ENCODE measurements at regions not wholly inside any gene's neighbourhood (a gene's known extent, or its start where the extent isn't known, plus 50 kb on each side); places are given as distances from the start of the nearest gene placed in this dataset.

DNA sequence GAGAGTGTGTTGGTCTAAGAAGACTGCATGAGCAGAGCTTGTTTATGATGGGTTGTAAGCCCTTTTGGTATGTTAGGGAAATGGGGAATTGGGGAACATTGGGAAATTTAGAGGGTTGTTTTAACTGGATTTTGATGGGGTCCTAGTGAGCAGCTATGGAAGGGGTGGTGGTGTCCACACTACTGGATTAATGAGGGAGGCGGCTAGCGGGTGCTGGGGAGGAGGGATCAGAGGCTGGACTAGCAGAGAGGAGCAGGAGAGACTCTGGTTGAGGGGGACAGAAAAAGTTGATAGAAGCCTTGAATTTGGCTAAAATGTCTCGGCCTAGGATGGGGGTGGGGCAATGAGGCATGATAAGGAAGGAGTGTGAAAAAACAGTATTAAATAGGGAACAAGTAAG lies 1369.1 kb downstream of the UQCRFS1 start:
- H3K27ac ChIP-seq: no peak overlapping the region
- no peaks in the 10 kb centered on the region for H3K36me3 ChIP-seq
- 84 to 90% (median 87%) methylated on average over 3 of the region's 3 CpGs for WGBS, 4 donors
- H3K9me3 ChIP-seq: peaks cover 0 to 15% (median 0%) of the 10 kb centered on the region in 12 donors
- no peaks in the 10 kb centered on the region for H3K4me1 ChIP-seq
- no peak for TF ChIP-seq POLR2A (IDR thresholded peaks at IDR 0.05)
- TF ChIP-seq, protein P1, sequence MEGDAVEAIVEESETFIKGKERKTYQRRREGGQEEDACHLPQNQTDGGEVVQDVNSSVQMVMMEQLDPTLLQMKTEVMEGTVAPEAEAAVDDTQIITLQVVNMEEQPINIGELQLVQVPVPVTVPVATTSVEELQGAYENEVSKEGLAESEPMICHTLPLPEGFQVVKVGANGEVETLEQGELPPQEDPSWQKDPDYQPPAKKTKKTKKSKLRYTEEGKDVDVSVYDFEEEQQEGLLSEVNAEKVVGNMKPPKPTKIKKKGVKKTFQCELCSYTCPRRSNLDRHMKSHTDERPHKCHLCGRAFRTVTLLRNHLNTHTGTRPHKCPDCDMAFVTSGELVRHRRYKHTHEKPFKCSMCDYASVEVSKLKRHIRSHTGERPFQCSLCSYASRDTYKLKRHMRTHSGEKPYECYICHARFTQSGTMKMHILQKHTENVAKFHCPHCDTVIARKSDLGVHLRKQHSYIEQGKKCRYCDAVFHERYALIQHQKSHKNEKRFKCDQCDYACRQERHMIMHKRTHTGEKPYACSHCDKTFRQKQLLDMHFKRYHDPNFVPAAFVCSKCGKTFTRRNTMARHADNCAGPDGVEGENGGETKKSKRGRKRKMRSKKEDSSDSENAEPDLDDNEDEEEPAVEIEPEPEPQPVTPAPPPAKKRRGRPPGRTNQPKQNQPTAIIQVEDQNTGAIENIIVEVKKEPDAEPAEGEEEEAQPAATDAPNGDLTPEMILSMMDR (IDR thresholded peaks at IDR 0.05): no peak
- no peak overlapping the region for H3K4me3 ChIP-seq
- intact Hi-C loops (cut with DNase I): no loop called here
- DNase-seq: no peak
- no peak for ATAC-seq
- no peaks in the 10 kb centered on the region for H3K27me3 ChIP-seq

DNA sequence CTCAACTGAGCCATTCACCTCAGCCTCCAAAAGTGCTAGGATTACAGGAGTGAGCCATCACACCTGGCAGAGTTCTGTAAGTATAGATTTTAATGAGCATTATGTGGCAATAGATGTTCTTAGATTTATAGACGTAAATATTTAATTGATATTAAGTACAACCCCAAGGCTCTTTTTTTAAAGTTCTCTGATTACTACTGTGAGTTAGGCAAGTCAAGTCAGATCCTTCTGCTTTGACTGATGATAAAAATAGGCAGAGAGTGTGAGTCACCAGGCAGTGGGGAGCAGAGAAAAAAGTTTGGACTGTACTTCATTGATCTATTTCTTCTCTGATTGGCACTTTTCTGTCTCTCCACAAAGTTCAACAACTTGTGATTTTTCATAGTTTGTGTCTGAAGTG lies 1379.9 kb downstream of the UQCRFS1 start:
- DNase-seq (no peak), ATAC-seq (no peak)
- intact Hi-C loops (cut with DNase I): no loop called here
- no peaks in the 10 kb centered on the region for H3K27me3 ChIP-seq
- no peak overlapping the region for H3K27ac ChIP-seq
- 0 to 41% (median 0%) methylated on average over 1 of the region's 1 CpG for WGBS, 4 donors
- H3K4me3 ChIP-seq: no peak overlapping the region
- no peaks in the 10 kb centered on the region for H3K36me3 ChIP-seq
- TF ChIP-seq, protein P1 (IDR thresholded peaks at IDR 0.05): no peak
- TF ChIP-seq POLR2A (IDR thresholded peaks at IDR 0.05): no peak
- no peaks in the 10 kb centered on the region for H3K9me3 ChIP-seq
- no peaks in the 10 kb centered on the region for H3K4me1 ChIP-seq

DNA sequence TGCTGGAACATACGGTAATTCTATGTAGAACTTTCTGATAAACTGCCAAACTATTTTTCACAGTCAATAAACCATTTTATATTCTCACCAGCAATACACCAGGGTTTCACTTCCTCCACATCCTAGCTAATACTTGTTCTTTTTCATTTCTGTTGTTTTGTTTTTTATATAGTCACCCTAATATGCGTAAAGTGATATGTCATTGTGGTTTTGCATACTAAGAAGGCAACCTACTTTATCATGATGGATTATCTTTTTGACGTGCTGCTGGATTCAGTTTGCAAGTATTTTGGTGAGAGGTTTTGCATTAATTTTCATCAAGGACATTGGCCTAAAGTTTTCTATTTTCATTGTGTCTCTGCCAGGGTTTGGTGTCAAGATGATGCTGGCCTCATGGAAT lies 1384.1 kb downstream of the UQCRFS1 start:
- Histone ChIP-seq H3K27me3 (no peaks in the 10 kb centered on the region), H3K36me3 (no peaks in the 10 kb centered on the region), H3K9me3 (no peaks in the 10 kb centered on the region), H3K4me1 (no peaks in the 10 kb centered on the region), H3K27ac (no peak overlapping the region), H3K4me3 (no peak overlapping the region)
- DNase-seq (no peak), ATAC-seq (no peak)
- WGBS, 4 donors: 74 to 84% (median 81%) methylated on average over 3 of the region's 3 CpGs
- no peak for TF ChIP-seq POLR2A (IDR thresholded peaks at IDR 0.05)
- TF ChIP-seq, protein P1 (IDR thresholded peaks at IDR 0.05): no peak
- intact Hi-C loops (cut with DNase I): no loop called here

DNA sequence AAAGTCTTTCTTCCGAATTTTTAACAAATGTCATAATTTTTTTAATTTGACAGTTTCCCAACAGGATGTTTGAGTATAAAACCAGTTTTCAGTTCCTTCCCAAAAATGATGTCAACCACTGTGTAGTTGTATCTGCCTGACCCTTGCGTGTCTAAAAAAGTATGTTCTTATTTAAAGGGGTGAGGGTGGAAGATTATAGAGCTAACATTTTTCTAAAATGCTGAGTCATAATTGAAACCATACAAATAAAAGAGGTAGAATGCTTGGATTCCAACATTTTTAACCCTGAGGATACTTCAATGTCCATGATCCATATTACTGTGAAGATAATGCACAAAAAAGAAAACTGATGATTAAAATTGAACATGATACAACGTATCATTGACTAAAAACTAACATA lies 1388.8 kb downstream of the UQCRFS1 start:
- Histone ChIP-seq H3K9me3 (no peaks in the 10 kb centered on the region), H3K27me3 (no peaks in the 10 kb centered on the region), H3K4me3 (no peak overlapping the region), H3K4me1 (no peaks in the 10 kb centered on the region), H3K36me3 (no peaks in the 10 kb centered on the region), H3K27ac (no peak overlapping the region)
- intact Hi-C loops (cut with DNase I): no loop called here
- WGBS, 4 donors: 69 to 77% (median 72%) methylated on average over 3 of the region's 3 CpGs
- no peak for TF ChIP-seq POLR2A (IDR thresholded peaks at IDR 0.05)
- TF ChIP-seq, protein P1 (IDR thresholded peaks at IDR 0.05): no peak
- DNase-seq: no peak
- ATAC-seq: no peak

Data from heart left ventricle (tissue), 16 donors.